DND-41 (cell line): ENCODE measurements at regions not wholly inside any gene's neighbourhood (a gene's known extent, or its start where the extent isn't known, plus 50 kb on each side); places are given as distances from the start of the nearest gene placed in this dataset.

ENCODE experiments used
- ATAC-seq: fragments of 200-7000 bp; cut with Tn5 transposase; 3 replicates; pipeline ENCODE4 v1.9.1; 2021; ENCODE audit warnings: low read depth; ENCODE audit not compliant: insufficient read depth
- DNase-seq: peaks from one replicate; pipeline ENCODE4 v3.0.0-alpha.2; 2020
- H2AFZ ChIP-seq: 2 replicates; pipeline ENCODE4 v1.6.0; 2012; ENCODE audit warnings: low read depth, low read length
- H3K27ac ChIP-seq: 2 replicates; pipeline ENCODE4 v1.5.1; 2012; ENCODE audit warnings: low read length, inconsistent platforms
- H3K27me3 ChIP-seq: fragments of 200-600 bp; sonication (generic); 2 replicates; pipeline ENCODE4 v1.6.0; 2012; ENCODE audit warnings: low read length, mild to moderate bottlenecking, inconsistent platforms; ENCODE audit not compliant: insufficient read depth, poor library complexity
- H3K36me3 ChIP-seq: 2 replicates; pipeline ENCODE4 v1.5.1; 2012; ENCODE audit warnings: low read length, inconsistent platforms; ENCODE audit not compliant: insufficient read depth
- H3K4me1 ChIP-seq: 2 replicates; pipeline ENCODE4 v1.5.1; 2012; ENCODE audit warnings: mild to moderate bottlenecking, low read length; ENCODE audit not compliant: insufficient read depth
- H3K4me2 ChIP-seq: 2 replicates; pipeline ENCODE4 v1.6.0; 2012; ENCODE audit warnings: mild to moderate bottlenecking, moderate library complexity, low read length, inconsistent platforms; ENCODE audit not compliant: insufficient read depth
- H3K4me3 ChIP-seq, 2 experiments: fragments of 200-600 bp in 1 of 2; shearing (Covaris generic) in 1 of 2; 2 replicates each; pipeline ENCODE4 v1.5.1; 2012 to 2016; ENCODE audit warnings: inconsistent platforms in 2 of 2, low read length in 2 of 2, mild to moderate bottlenecking in 2 of 2, low read depth in 1 of 2, moderate library complexity in 1 of 2
- H3K79me2 ChIP-seq: 2 replicates; pipeline ENCODE4 v1.6.0; 2012; ENCODE audit warnings: low read length, inconsistent platforms; ENCODE audit not compliant: insufficient read depth
- H3K9ac ChIP-seq: 2 replicates; pipeline ENCODE4 v1.6.0; 2012; ENCODE audit warnings: low read depth, mild to moderate bottlenecking, inconsistent platforms, low read length, moderate library complexity
- H3K9me3 ChIP-seq: 2 replicates; pipeline ENCODE4 v1.5.1; 2012; ENCODE audit warnings: low read length, moderate library complexity, mild to moderate bottlenecking, inconsistent platforms; ENCODE audit not compliant: insufficient read depth, severe bottlenecking
- H4K20me1 ChIP-seq: 2 replicates; pipeline ENCODE4 v1.6.0; 2012; ENCODE audit warnings: low read length; ENCODE audit not compliant: insufficient read depth
- EZH2 ChIP-seq: IDR thresholded peaks from 3 replicates; pipeline ENCODE4 v1.6.1; 2012; ENCODE audit warnings: borderline replicate concordance, low read depth, mild to moderate bottlenecking, moderate library complexity, low read length, inconsistent platforms; ENCODE audit not compliant: severe bottlenecking
- TF ChIP-seq, protein P1 (sequence below): IDR thresholded peaks from 2 replicates; pipeline ENCODE4 v1.5.1; 2012; ENCODE audit warnings: borderline replicate concordance, low read length, moderate library complexity, mild to moderate bottlenecking; ENCODE audit not compliant: poor library complexity, severe bottlenecking; ENCODE audit errors: extremely low read depth

DNA sequence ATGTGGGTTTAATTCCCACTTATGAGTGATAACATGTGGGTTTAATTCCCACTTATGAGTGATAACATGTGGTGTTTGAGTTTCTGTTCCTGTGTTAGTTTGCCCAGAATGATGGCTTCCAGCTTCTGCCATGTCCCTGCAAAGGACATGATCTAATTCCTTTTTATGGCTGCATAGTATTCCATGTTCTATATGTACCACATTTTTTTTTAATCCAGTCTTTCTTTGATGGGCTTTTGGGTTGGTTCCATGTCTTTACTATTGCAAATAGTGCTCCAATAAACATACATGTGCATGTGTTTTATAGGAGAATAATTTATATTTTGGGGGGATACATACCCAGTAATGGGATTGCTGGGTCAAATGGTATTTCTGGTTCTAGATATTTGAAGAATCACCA is 317.8 kb downstream of the MMUT start:
- no peaks in the 10 kb centered on the region for H3K36me3 ChIP-seq
- TF ChIP-seq, protein P1, sequence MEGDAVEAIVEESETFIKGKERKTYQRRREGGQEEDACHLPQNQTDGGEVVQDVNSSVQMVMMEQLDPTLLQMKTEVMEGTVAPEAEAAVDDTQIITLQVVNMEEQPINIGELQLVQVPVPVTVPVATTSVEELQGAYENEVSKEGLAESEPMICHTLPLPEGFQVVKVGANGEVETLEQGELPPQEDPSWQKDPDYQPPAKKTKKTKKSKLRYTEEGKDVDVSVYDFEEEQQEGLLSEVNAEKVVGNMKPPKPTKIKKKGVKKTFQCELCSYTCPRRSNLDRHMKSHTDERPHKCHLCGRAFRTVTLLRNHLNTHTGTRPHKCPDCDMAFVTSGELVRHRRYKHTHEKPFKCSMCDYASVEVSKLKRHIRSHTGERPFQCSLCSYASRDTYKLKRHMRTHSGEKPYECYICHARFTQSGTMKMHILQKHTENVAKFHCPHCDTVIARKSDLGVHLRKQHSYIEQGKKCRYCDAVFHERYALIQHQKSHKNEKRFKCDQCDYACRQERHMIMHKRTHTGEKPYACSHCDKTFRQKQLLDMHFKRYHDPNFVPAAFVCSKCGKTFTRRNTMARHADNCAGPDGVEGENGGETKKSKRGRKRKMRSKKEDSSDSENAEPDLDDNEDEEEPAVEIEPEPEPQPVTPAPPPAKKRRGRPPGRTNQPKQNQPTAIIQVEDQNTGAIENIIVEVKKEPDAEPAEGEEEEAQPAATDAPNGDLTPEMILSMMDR: no peak
- no peak for TF ChIP-seq EZH2
- no peaks in the 10 kb centered on the region for H3K79me2 ChIP-seq
- no peaks in the 10 kb centered on the region for H3K27me3 ChIP-seq
- ATAC-seq: no peak
- H3K9me3 ChIP-seq: no peaks in the 10 kb centered on the region
- no peak for DNase-seq
- H3K4me3 ChIP-seq: no peak overlapping the region
- no peaks in the 10 kb centered on the region for H3K4me1 ChIP-seq
- H4K20me1 ChIP-seq: no peaks in the 10 kb centered on the region
- H2AFZ ChIP-seq: no peak overlapping the region
- H3K27ac ChIP-seq: no peak overlapping the region
- no peak overlapping the region for H3K9ac ChIP-seq
- no peak overlapping the region for H3K4me2 ChIP-seq

DNA sequence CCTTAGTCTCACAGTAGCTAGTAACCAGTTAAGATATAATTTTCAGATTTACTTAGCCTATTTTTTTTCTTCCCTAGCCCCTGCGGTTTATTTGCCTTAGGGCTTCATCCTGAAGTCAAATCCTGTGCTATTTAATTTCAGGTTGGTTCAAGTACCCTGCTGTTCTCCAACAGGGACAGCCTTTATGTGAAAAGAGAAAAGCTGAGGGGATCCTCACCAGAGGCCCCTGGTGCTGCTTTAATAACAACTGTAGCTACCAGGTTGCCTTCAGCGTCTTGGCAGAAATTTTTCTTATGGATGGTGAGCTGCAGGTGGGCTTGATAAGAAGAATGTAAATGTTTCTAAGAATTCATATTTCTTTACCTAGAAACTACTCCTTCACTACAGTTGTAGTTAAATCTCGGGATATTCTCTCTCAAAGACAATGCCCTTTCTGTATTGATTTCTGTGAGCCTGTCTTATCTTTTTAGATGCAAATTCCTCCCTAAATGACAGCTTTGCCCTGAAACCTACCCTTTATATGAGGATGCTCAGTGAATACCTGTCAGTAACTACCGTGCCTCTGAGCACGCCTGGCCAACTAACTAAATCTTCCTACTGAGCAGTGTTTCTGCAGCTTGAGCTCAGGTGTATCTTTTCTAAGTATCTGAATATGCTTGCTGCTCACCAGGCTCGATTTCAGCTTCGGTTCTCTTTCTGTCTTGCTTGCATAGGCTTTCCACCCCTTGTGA is 320.5 kb downstream of the MMUT start:
- Histone ChIP-seq H4K20me1 (no peaks in the 10 kb centered on the region), H3K9ac (no peak overlapping the region), H3K4me3 (no peak overlapping the region), H3K4me2 (no peak overlapping the region), H3K79me2 (no peaks in the 10 kb centered on the region), H2AFZ (no peak overlapping the region), H3K27me3 (no peaks in the 10 kb centered on the region), H3K9me3 (no peaks in the 10 kb centered on the region), H3K4me1 (no peaks in the 10 kb centered on the region), H3K27ac (no peak overlapping the region), H3K36me3 (no peaks in the 10 kb centered on the region)
- ATAC-seq (no peak), DNase-seq (no peak)
- TF ChIP-seq EZH2: no peak
- TF ChIP-seq, protein P1: no peak

DNA sequence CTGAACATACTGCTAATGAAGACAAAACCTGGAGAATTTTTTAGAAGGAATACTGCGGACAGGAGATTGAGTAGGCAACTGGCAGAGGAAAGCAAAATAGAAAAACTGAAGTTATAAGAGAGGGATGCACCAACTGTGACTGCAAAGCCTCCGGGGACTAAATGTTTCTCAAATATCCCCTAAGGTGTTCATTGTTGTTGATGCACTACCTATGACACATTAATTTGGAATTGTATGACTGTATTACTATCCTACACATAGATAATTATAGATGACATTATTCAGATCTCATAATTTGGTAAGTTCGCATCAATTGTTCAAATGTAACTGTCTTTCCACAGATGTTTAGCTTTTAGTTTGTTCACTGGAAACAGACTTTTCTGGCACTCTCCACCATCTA is 341.1 kb downstream of the MMUT start:
- Histone ChIP-seq H3K4me2 (no peak overlapping the region), H3K27me3 (no peaks in the 10 kb centered on the region), H2AFZ (no peak overlapping the region), H4K20me1 (no peaks in the 10 kb centered on the region), H3K4me3 (no peak overlapping the region), H3K36me3 (no peaks in the 10 kb centered on the region), H3K27ac (no peak overlapping the region), H3K9me3 (no peaks in the 10 kb centered on the region), H3K79me2 (no peaks in the 10 kb centered on the region), H3K9ac (no peak overlapping the region), H3K4me1 (no peaks in the 10 kb centered on the region)
- no peak for ATAC-seq
- TF ChIP-seq EZH2: no peak
- TF ChIP-seq, protein P1: no peak
- DNase-seq: no peak

DNA sequence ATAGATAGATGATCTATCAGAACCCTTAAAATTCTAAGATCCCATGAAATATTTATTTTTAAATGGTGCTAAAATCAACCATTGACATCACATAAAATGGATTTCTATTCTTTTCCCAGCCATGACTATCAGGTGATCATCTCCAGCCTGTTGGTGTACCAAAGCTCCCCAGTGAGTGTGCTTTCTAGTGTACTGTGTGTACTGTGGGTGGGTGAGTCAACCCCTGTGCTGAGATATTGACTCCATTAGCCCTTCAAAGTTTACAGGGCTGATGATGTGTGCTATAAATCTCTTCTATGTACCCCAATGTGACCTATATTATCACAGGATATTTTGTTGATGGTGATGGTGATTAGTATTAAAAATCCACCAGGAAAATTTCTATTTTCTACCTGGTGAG is 344.6 kb downstream of the MMUT start:
- no peak overlapping the region for H3K4me2 ChIP-seq
- no peak overlapping the region for H3K27ac ChIP-seq
- ATAC-seq: no peak

More for the DNA sequence above, 344.6 kb downstream of the MMUT start:
- H3K36me3 ChIP-seq: no peaks in the 10 kb centered on the region
- TF ChIP-seq, protein P1: no peak
- no peak for TF ChIP-seq EZH2
- no peak overlapping the region for H3K4me3 ChIP-seq
- no peak for DNase-seq
- no peaks in the 10 kb centered on the region for H4K20me1 ChIP-seq
- no peaks in the 10 kb centered on the region for H3K79me2 ChIP-seq
- no peak overlapping the region for H3K9ac ChIP-seq
- H3K4me1 ChIP-seq: no peaks in the 10 kb centered on the region
- no peaks in the 10 kb centered on the region for H3K27me3 ChIP-seq
- no peak overlapping the region for H2AFZ ChIP-seq
- H3K9me3 ChIP-seq: no peaks in the 10 kb centered on the region
